ENCODE measurements at regions not wholly inside any gene's neighbourhood (a gene's known extent, or its start where the extent isn't known, plus 50 kb on each side); places are given as distances from the start of the nearest gene placed in this dataset.

DNA sequence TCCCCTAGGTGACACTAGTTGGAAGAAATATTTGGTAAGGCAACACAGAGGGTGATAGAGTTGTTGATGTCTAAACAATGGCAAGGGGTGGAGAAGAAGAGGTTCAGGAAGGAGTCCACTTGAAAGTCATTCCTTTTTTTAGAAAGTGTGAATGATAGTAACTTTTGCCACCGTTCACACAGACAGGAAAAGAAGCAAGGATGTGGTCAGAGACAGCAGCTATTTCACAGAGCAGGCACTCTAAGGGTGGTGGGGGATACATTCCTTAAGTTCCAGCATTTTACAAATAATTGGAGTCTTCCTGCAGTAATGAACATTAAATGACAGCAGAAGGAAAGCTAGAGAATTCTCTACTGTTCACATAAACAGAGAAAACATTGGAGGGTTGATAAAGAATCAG, 75.4 kb upstream of the ZNF385D start:
- Histone ChIP-seq H3K27ac (no peak overlapping the region), H3K4me3 (no peak overlapping the region), H3K27me3 (no peaks in the 10 kb centered on the region), H3K9me3 (no peaks in the 10 kb centered on the region), H3K4me1 (no peaks in the 10 kb centered on the region), H3K36me3 (no peaks in the 10 kb centered on the region)
- no peak for DNase-seq (ENCODE audit: low spot score in 2 of 2)
- intact Hi-C loops (cut with DNase I; ENCODE audit: low total_unique reads): no loop called here
- TF ChIP-seq POLR2AphosphoS5 (IDR thresholded peaks at IDR 0.05): no peak
- TF ChIP-seq, protein P1, sequence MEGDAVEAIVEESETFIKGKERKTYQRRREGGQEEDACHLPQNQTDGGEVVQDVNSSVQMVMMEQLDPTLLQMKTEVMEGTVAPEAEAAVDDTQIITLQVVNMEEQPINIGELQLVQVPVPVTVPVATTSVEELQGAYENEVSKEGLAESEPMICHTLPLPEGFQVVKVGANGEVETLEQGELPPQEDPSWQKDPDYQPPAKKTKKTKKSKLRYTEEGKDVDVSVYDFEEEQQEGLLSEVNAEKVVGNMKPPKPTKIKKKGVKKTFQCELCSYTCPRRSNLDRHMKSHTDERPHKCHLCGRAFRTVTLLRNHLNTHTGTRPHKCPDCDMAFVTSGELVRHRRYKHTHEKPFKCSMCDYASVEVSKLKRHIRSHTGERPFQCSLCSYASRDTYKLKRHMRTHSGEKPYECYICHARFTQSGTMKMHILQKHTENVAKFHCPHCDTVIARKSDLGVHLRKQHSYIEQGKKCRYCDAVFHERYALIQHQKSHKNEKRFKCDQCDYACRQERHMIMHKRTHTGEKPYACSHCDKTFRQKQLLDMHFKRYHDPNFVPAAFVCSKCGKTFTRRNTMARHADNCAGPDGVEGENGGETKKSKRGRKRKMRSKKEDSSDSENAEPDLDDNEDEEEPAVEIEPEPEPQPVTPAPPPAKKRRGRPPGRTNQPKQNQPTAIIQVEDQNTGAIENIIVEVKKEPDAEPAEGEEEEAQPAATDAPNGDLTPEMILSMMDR (IDR thresholded peaks at IDR 0.05): no peak
- no peak for TF ChIP-seq POLR2A (IDR thresholded peaks at IDR 0.05)

DNA sequence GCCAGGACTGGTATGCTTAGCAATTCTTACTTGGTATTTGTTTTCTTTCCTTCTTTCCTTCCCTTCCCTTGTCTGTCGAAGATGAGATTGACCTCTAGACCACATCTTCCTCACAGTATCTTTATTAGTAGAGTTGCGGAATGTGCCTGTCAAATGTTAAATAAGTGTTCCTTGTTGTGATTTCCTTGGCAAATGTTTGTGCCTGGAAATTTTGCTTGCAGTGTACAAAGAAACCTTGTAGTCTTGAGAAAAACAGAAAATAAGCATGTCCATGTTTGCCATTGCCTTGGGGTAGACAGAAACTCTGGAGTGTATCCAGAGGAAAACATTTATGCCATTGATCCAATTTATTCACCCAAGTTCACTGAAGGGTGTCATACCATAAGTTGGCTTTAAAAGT, 79.5 kb upstream of the ZNF385D start:
- H3K27ac ChIP-seq: no peak overlapping the region
- TF ChIP-seq POLR2AphosphoS5 (IDR thresholded peaks at IDR 0.05) (no peak), POLR2A (IDR thresholded peaks at IDR 0.05) (no peak)
- TF ChIP-seq, protein P1 (IDR thresholded peaks at IDR 0.05): no peak
- no peaks in the 10 kb centered on the region for H3K27me3 ChIP-seq
- no peaks in the 10 kb centered on the region for H3K36me3 ChIP-seq
- no peaks in the 10 kb centered on the region for H3K4me1 ChIP-seq
- intact Hi-C loops (cut with DNase I; ENCODE audit: low total_unique reads): no loop called here
- H3K4me3 ChIP-seq: no peak overlapping the region
- DNase-seq (ENCODE audit: low spot score in 2 of 2): no peak
- no peaks in the 10 kb centered on the region for H3K9me3 ChIP-seq

DNA sequence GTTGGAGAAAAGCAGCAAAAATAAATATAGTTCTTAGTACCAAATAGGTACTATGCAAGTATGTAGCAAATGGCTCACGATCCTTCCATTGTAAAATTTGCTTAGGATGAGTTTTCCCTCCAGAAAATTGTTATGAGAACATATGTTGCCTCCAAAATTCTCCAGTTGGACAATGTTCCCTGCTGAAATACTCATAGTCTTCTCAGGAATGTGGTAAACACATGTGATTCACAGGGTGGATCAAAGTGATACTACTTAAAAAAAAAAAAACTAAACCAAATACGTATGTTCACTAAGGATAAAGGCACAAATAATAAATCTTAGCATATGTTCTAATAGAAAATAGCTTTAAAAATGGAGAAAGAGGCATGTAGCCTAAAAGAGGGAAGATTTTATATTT, 84.3 kb upstream of the ZNF385D start:
- no peaks in the 10 kb centered on the region for H3K27me3 ChIP-seq
- intact Hi-C loops (cut with DNase I; ENCODE audit: low total_unique reads): no loop called here

DNA sequence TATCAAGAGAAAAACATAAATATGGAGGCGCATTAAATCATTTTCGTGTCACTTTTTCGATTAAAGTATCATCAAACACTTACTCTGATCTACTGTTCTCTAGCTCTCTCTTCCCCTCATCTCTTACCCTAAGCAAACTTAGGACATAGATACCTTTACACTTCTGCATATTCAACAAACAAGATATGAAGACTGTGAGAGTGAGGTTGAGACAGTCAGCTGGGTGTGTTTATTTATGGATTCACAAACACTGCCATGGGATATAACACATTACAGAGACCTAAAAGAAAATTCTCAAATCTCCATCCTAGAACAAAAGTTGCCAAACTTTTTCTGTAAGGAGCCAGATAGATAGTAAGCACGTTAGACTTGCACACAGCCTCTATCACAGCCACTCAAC, 85.2 kb upstream of the ZNF385D start:
- H3K4me1 ChIP-seq: no peaks in the 10 kb centered on the region
- TF ChIP-seq POLR2A (IDR thresholded peaks at IDR 0.05): no peak
- TF ChIP-seq, protein P1 (IDR thresholded peaks at IDR 0.05): no peak
- no peak for TF ChIP-seq POLR2AphosphoS5 (IDR thresholded peaks at IDR 0.05)
- intact Hi-C loops (cut with DNase I; ENCODE audit: low total_unique reads): no loop called here
- no peak for DNase-seq (ENCODE audit: low spot score in 2 of 2)
- no peaks in the 10 kb centered on the region for H3K36me3 ChIP-seq
- no peaks in the 10 kb centered on the region for H3K27me3 ChIP-seq
- no peak overlapping the region for H3K27ac ChIP-seq
- H3K4me3 ChIP-seq: no peak overlapping the region
- H3K9me3 ChIP-seq: no peaks in the 10 kb centered on the region

More for the DNA sequence above, 84.3 kb upstream of the ZNF385D start:
- TF ChIP-seq POLR2AphosphoS5 (IDR thresholded peaks at IDR 0.05) (no peak), POLR2A (IDR thresholded peaks at IDR 0.05) (no peak)
- TF ChIP-seq, protein P1 (IDR thresholded peaks at IDR 0.05): no peak
- Histone ChIP-seq H3K27ac (no peak overlapping the region), H3K9me3 (no peaks in the 10 kb centered on the region), H3K4me1 (no peaks in the 10 kb centered on the region), H3K4me3 (no peak overlapping the region), H3K36me3 (no peaks in the 10 kb centered on the region)
- no peak for DNase-seq (ENCODE audit: low spot score in 2 of 2)

DNA sequence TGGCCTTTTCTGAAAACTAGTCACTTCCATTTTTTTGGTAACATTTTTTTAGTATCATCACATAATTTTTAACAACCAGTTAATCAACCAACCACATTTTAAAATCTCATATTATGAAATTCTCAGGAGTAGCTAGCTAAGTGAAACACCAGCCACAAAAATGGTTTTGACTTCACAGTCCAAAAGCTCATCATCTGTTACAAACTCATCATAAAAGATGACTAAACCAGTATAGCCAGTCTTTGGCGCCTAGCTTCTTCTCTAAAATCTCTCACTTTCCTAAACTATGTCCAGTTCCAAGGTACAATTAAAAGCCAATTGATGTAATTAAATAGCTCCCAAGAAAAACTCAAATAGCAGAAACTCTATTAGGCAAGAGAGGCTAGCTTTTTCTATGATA, 88.2 kb upstream of the ZNF385D start:
- H3K27me3 ChIP-seq: no peaks in the 10 kb centered on the region
- no peaks in the 10 kb centered on the region for H3K36me3 ChIP-seq
- no peak for DNase-seq (ENCODE audit: low spot score in 2 of 2)
- intact Hi-C loops (cut with DNase I; ENCODE audit: low total_unique reads): no loop called here
- TF ChIP-seq, protein P1 (IDR thresholded peaks at IDR 0.05): no peak
- no peak for TF ChIP-seq POLR2AphosphoS5 (IDR thresholded peaks at IDR 0.05)
- no peak for TF ChIP-seq POLR2A (IDR thresholded peaks at IDR 0.05)
- H3K9me3 ChIP-seq: no peaks in the 10 kb centered on the region
- no peak overlapping the region for H3K4me3 ChIP-seq
- no peaks in the 10 kb centered on the region for H3K4me1 ChIP-seq
- no peak overlapping the region for H3K27ac ChIP-seq
